Stimulated activated naive B cell treated with anti-CD40 and anti-IgM and Interleukin-4, amounts not matched to agents 10 μg/mL and 1 μg/mL and 100 μg/mL, for 72 hours (primary cell): ENCODE measurements at regions not wholly inside any gene's neighbourhood (a gene's known extent, or its start where the extent isn't known, plus 50 kb on each side); places are given as distances from the start of the nearest gene placed in this dataset.
"Not testable (repeated sequence)": the region's sequence is repeated elsewhere in the genome, so short reads cannot be mapped to it uniquely, and the experiment has no call there.

Experiments used
- ATAC-seq, 2 donors: fragments of 150-1000 bp; cut with Tn5 transposase; replicated peaks; 2 replicates each; pipeline ENCODE4 v1.10.0; 2021; ENCODE audit warnings: moderate library complexity in 1 of 2
- DNase-seq: peaks from one replicate; pipeline ENCODE4 v3.0.0; 2021
- H3K27ac Mint-ChIP-seq: one replicate; pipeline ENCODE4 v1.8.0; 2022; ENCODE audit warnings: mild to moderate bottlenecking, mixed read lengths
- H3K27me3 Mint-ChIP-seq, 2 donors: one replicate each; pipeline ENCODE4 v1.8.0; 2022; ENCODE audit warnings: mixed read lengths in 2 of 2
- H3K36me3 Mint-ChIP-seq, 2 donors: one replicate each; pipeline ENCODE4 v1.8.0; 2022; ENCODE audit warnings: mixed read lengths in 2 of 2, mild to moderate bottlenecking in 1 of 2
- H3K4me1 Mint-ChIP-seq, 2 donors: one replicate each; pipeline ENCODE4 v1.8.0; 2022; ENCODE audit warnings: mixed read lengths in 2 of 2, mild to moderate bottlenecking in 1 of 2
- H3K4me3 Mint-ChIP-seq, 2 donors: one replicate each; pipeline ENCODE4 v1.8.0; 2022; ENCODE audit warnings: mild to moderate bottlenecking in 2 of 2, mixed read lengths in 2 of 2, moderate library complexity in 1 of 2
- H3K9me3 Mint-ChIP-seq, 2 donors: one replicate each; pipeline ENCODE4 v1.8.0; 2022; ENCODE audit warnings: mixed read lengths in 2 of 2, mild to moderate bottlenecking in 1 of 2

GRCh38 chr11:121870206-121871045, 245.6 kb downstream of the BLID start:
- DNase-seq (no peak), ATAC-seq (no peak)
- no peak overlapping the region for H3K4me3 Mint-ChIP-seq
- no peaks in the 10 kb centered on the region for H3K4me1 Mint-ChIP-seq
- peaks cover 0 to 2% of the 10 kb centered on the region in 2 donors for H3K9me3 Mint-ChIP-seq
- no peak overlapping the region for H3K27ac Mint-ChIP-seq
- no peaks in the 10 kb centered on the region for H3K27me3 Mint-ChIP-seq
- no peaks in the 10 kb centered on the region for H3K36me3 Mint-ChIP-seq

GRCh38 chr11:121869478-121869877, 246.5 kb downstream of the BLID start:
- Mint-ChIP-seq H3K9me3 (peaks cover 0 to 3% of the 10 kb centered on the region in 2 donors), H3K36me3 (no peaks in the 10 kb centered on the region), H3K4me1 (no peaks in the 10 kb centered on the region), H3K27me3 (no peaks in the 10 kb centered on the region), H3K27ac (no peak overlapping the region), H3K4me3 (no peak overlapping the region)
- no peak for DNase-seq
- ATAC-seq: no peak

- no peak for DNase-seq
- H3K27me3 Mint-ChIP-seq: no peaks in the 10 kb centered on the region
- no peaks in the 10 kb centered on the region for H3K36me3 Mint-ChIP-seq
- peaks cover 0 to 6% of the 10 kb centered on the region in 2 donors for H3K9me3 Mint-ChIP-seq
- no peak for ATAC-seq
- no peak overlapping the region for H3K27ac Mint-ChIP-seq
- H3K4me3 Mint-ChIP-seq: no peak overlapping the region
- H3K4me1 Mint-ChIP-seq: no peaks in the 10 kb centered on the region
These were observed 249.3 kb downstream of the BLID start for GRCh38 chr11:121866754-121867153.

- no peak for DNase-seq
- Mint-ChIP-seq H3K9me3 (peaks cover 3 to 10% of the 10 kb centered on the region in 2 donors), H3K4me1 (no peaks in the 10 kb centered on the region), H3K27ac (no peak overlapping the region), H3K36me3 (no peaks in the 10 kb centered on the region), H3K27me3 (no peaks in the 10 kb centered on the region), H3K4me3 (no peak overlapping the region)
- peak; percentile 48 to 65 for ATAC-seq
These were observed 251.4 kb downstream of the BLID start for GRCh38 chr11:121864660-121865059.

GRCh38 chr11:121863126-121863525, 252.9 kb downstream of the BLID start:
- Mint-ChIP-seq H3K27ac (no peak overlapping the region), H3K36me3 (no peaks in the 10 kb centered on the region), H3K4me3 (no peak overlapping the region), H3K9me3 (peaks cover 3 to 10% of the 10 kb centered on the region in 2 donors), H3K27me3 (no peaks in the 10 kb centered on the region), H3K4me1 (no peaks in the 10 kb centered on the region)
- DNase-seq (no peak), ATAC-seq (no peak)

- H3K36me3 Mint-ChIP-seq, H3K27ac Mint-ChIP-seq, DNase-seq, H3K27me3 Mint-ChIP-seq, H3K4me3 Mint-ChIP-seq, H3K4me1 Mint-ChIP-seq, ATAC-seq: not testable (repeated sequence)
- peaks cover 10 to 22% of the 10 kb centered on the region in 2 donors for H3K9me3 Mint-ChIP-seq
These were observed 260.9 kb downstream of the BLID start for GRCh38 chr11:121855138-121855537.

- H3K36me3 Mint-ChIP-seq: no peaks in the 10 kb centered on the region
- no peak for ATAC-seq
- H3K27me3 Mint-ChIP-seq: no peaks in the 10 kb centered on the region
- H3K27ac Mint-ChIP-seq: no peak overlapping the region
- H3K9me3 Mint-ChIP-seq: peaks cover under 1 to 3% of the 10 kb centered on the region in 2 donors
- no peaks in the 10 kb centered on the region for H3K4me1 Mint-ChIP-seq
- H3K4me3 Mint-ChIP-seq: no peak overlapping the region
- DNase-seq: no peak
These were observed 272.0 kb downstream of the BLID start for GRCh38 chr11:121844016-121844415.

- no peaks in the 10 kb centered on the region for H3K27me3 Mint-ChIP-seq
- no peak for ATAC-seq
- no peak overlapping the region for H3K4me3 Mint-ChIP-seq
- no peaks in the 10 kb centered on the region for H3K36me3 Mint-ChIP-seq
- no peak for DNase-seq
- H3K27ac Mint-ChIP-seq: no peak overlapping the region
- H3K4me1 Mint-ChIP-seq: no peaks in the 10 kb centered on the region
- H3K9me3 Mint-ChIP-seq: peaks cover 0 to 2% of the 10 kb centered on the region in 2 donors
These were observed 273.8 kb downstream of the BLID start for GRCh38 chr11:121842192-121842585.

GRCh38 chr11:121841487-121842191, 274.4 kb downstream of the BLID start:
- Mint-ChIP-seq H3K27ac (no peak overlapping the region), H3K9me3 (peaks cover 0 to 4% of the 10 kb centered on the region in 2 donors), H3K27me3 (no peaks in the 10 kb centered on the region), H3K36me3 (peaks cover 0 to 2% of the 10 kb centered on the region in 2 donors), H3K4me1 (no peaks in the 10 kb centered on the region), H3K4me3 (no peak overlapping the region)
- DNase-seq (no peak), ATAC-seq (no peak)

- peaks cover 0 to 2% of the 10 kb centered on the region in 2 donors for H3K36me3 Mint-ChIP-seq
- H3K27me3 Mint-ChIP-seq: no peaks in the 10 kb centered on the region
- H3K4me1 Mint-ChIP-seq: no peaks in the 10 kb centered on the region
- H3K27ac Mint-ChIP-seq: no peak overlapping the region
- peaks cover 1 to 5% of the 10 kb centered on the region in 2 donors for H3K9me3 Mint-ChIP-seq
- DNase-seq (no peak), ATAC-seq (no peak)
- H3K4me3 Mint-ChIP-seq: no peak overlapping the region
These were observed 276.2 kb downstream of the BLID start for GRCh38 chr11:121839781-121840180.

GRCh38 chr11:121838571-121838970, 277.4 kb downstream of the BLID start:
- DNase-seq (no peak), ATAC-seq (no peak)
- no peak overlapping the region for H3K27ac Mint-ChIP-seq
- peaks cover 0 to 2% of the 10 kb centered on the region in 2 donors for H3K36me3 Mint-ChIP-seq
- no peak overlapping the region for H3K4me3 Mint-ChIP-seq
- peaks cover 11 to 12% of the 10 kb centered on the region in 2 donors for H3K9me3 Mint-ChIP-seq
- no peaks in the 10 kb centered on the region for H3K27me3 Mint-ChIP-seq
- no peaks in the 10 kb centered on the region for H3K4me1 Mint-ChIP-seq

GRCh38 chr11:121833970-121834369, 282.0 kb downstream of the BLID start:
- ATAC-seq (no peak), DNase-seq (no peak)
- Mint-ChIP-seq H3K27me3 (no peaks in the 10 kb centered on the region), H3K36me3 (peaks cover 0 to 2% of the 10 kb centered on the region in 2 donors), H3K9me3 (peaks cover 19 to 31% of the 10 kb centered on the region in 2 donors), H3K4me1 (no peaks in the 10 kb centered on the region), H3K4me3 (no peak overlapping the region), H3K27ac (no peak overlapping the region)

- Mint-ChIP-seq H3K27me3 (no peaks in the 10 kb centered on the region), H3K9me3 (peaks cover 13 to 25% of the 10 kb centered on the region in 2 donors), H3K36me3 (no peaks in the 10 kb centered on the region), H3K4me3 (no peak overlapping the region), H3K4me1 (no peaks in the 10 kb centered on the region), H3K27ac (no peak overlapping the region)
- ATAC-seq: peak in 1 of 2 donors; percentile 31
- DNase-seq: no peak
These were observed 286.8 kb downstream of the BLID start for GRCh38 chr11:121829159-121829643.

- H3K36me3 Mint-ChIP-seq: peaks cover 0 to 2% of the 10 kb centered on the region in 2 donors
- peaks cover 18 to 26% of the 10 kb centered on the region in 2 donors for H3K9me3 Mint-ChIP-seq
- peaks cover 0 to 5% of the 10 kb centered on the region in 2 donors for H3K27me3 Mint-ChIP-seq
- H3K4me3 Mint-ChIP-seq: no peak overlapping the region
- ATAC-seq (no peak), DNase-seq (no peak)
- H3K27ac Mint-ChIP-seq: no peak overlapping the region
- no peaks in the 10 kb centered on the region for H3K4me1 Mint-ChIP-seq
These were observed 301.1 kb downstream of the BLID start for GRCh38 chr11:121814962-121815361.
